ENCODE measurements at regions not wholly inside any gene's neighbourhood (a gene's known extent, or its start where the extent isn't known, plus 50 kb on each side); places are given as distances from the start of the nearest gene placed in this dataset.

GRCh38 chr9:1155602-1156001, 105.4 kb downstream of the DMRT2 start:
- H3K4me1 Mint-ChIP-seq (ENCODE audit: unreplicated experiment) = no peaks in the 10 kb centered on the region
- DNase-seq (ENCODE audit: extremely low spot score, unreplicated experiment) = no peak
- no peaks in the 10 kb centered on the region for H3K36me3 Mint-ChIP-seq (ENCODE audit: unreplicated experiment)

GRCh38 chr9:1156794-1157550, 106.8 kb downstream of the DMRT2 start:
- H3K4me3 Mint-ChIP-seq (ENCODE audit: unreplicated experiment) = no peak overlapping the region
- no peaks in the 10 kb centered on the region for H3K27me3 Mint-ChIP-seq (ENCODE audit: unreplicated experiment)
- peaks cover 6% of the 10 kb centered on the region for H3K9me3 Mint-ChIP-seq (ENCODE audit: unreplicated experiment)
- H3K4me1 Mint-ChIP-seq (ENCODE audit: unreplicated experiment) = no peaks in the 10 kb centered on the region
- H3K27ac Mint-ChIP-seq (ENCODE audit: unreplicated experiment) = no peak overlapping the region
- no peaks in the 10 kb centered on the region for H3K36me3 Mint-ChIP-seq (ENCODE audit: unreplicated experiment)
- no peak for TF ChIP-seq CTCF (IDR thresholded peaks at IDR 0.05)
- DNase-seq (ENCODE audit: extremely low spot score, unreplicated experiment) = no peak

More at GRCh38 chr9:1155602-1156001, 105.4 kb downstream of the DMRT2 start:
- Mint-ChIP-seq H3K27ac (ENCODE audit: unreplicated experiment) (no peak overlapping the region), H3K9me3 (ENCODE audit: unreplicated experiment) (peaks cover 9% of the 10 kb centered on the region), H3K27me3 (ENCODE audit: unreplicated experiment) (no peaks in the 10 kb centered on the region), H3K4me3 (ENCODE audit: unreplicated experiment) (no peak overlapping the region)
- TF ChIP-seq CTCF (IDR thresholded peaks at IDR 0.05) = no peak

- no peak overlapping the region for H3K27ac Mint-ChIP-seq (ENCODE audit: unreplicated experiment)
- H3K27me3 Mint-ChIP-seq (ENCODE audit: unreplicated experiment) = no peaks in the 10 kb centered on the region
- no peak overlapping the region for H3K4me3 Mint-ChIP-seq (ENCODE audit: unreplicated experiment)
- no peak for DNase-seq (ENCODE audit: extremely low spot score, unreplicated experiment)
- no peaks in the 10 kb centered on the region for H3K4me1 Mint-ChIP-seq (ENCODE audit: unreplicated experiment)
- TF ChIP-seq CTCF (IDR thresholded peaks at IDR 0.05) = no peak
- H3K36me3 Mint-ChIP-seq (ENCODE audit: unreplicated experiment) = no peaks in the 10 kb centered on the region
- peaks cover 6% of the 10 kb centered on the region for H3K9me3 Mint-ChIP-seq (ENCODE audit: unreplicated experiment)
Observed at GRCh38 chr9:1157836-1158235, 107.7 kb downstream of the DMRT2 start.

GRCh38 chr9:1170918-1171317, 120.8 kb downstream of the DMRT2 start:
- no peaks in the 10 kb centered on the region for H3K4me1 Mint-ChIP-seq (ENCODE audit: unreplicated experiment)
- H3K27me3 Mint-ChIP-seq (ENCODE audit: unreplicated experiment) = peaks cover 2% of the 10 kb centered on the region
- no peak overlapping the region for H3K27ac Mint-ChIP-seq (ENCODE audit: unreplicated experiment)
- no peak for DNase-seq (ENCODE audit: extremely low spot score, unreplicated experiment)
- H3K4me3 Mint-ChIP-seq (ENCODE audit: unreplicated experiment) = no peak overlapping the region
- no peak for TF ChIP-seq CTCF (IDR thresholded peaks at IDR 0.05)
- peaks cover 27% of the 10 kb centered on the region for H3K9me3 Mint-ChIP-seq (ENCODE audit: unreplicated experiment)
- no peaks in the 10 kb centered on the region for H3K36me3 Mint-ChIP-seq (ENCODE audit: unreplicated experiment)

GRCh38 chr9:1171546-1171945, 121.4 kb downstream of the DMRT2 start:
- H3K27me3 Mint-ChIP-seq (ENCODE audit: unreplicated experiment) = no peaks in the 10 kb centered on the region
- no peak for TF ChIP-seq CTCF (IDR thresholded peaks at IDR 0.05)
- no peaks in the 10 kb centered on the region for H3K36me3 Mint-ChIP-seq (ENCODE audit: unreplicated experiment)
- no peak for DNase-seq (ENCODE audit: extremely low spot score, unreplicated experiment)
- no peak overlapping the region for H3K4me3 Mint-ChIP-seq (ENCODE audit: unreplicated experiment)
- H3K9me3 Mint-ChIP-seq (ENCODE audit: unreplicated experiment) = peaks cover 27% of the 10 kb centered on the region
- H3K4me1 Mint-ChIP-seq (ENCODE audit: unreplicated experiment) = no peaks in the 10 kb centered on the region
- H3K27ac Mint-ChIP-seq (ENCODE audit: unreplicated experiment) = no peak overlapping the region

Data from osteocyte (in vitro differentiated cells).